D721Med (cell line): ENCODE measurements at regions not wholly inside any gene's neighbourhood (a gene's known extent, or its start where the extent isn't known, plus 50 kb on each side); places are given as distances from the start of the nearest gene placed in this dataset.
A peak's percentile ranks its signal among the peaks of the same experiment; 100 is the strongest.

Source experiments
- DNase-seq: peaks from one replicate; pipeline ENCODE4 v3.0.0; 2011; ENCODE audit warnings: low spot score; ENCODE audit not compliant: insufficient read length
- FAIRE-seq: peaks from 2 replicates; lab custom pipeline; 2011; peaks lifted over from hg19 to GRCh38; lab: Jason Lieb, UNC
- TF ChIP-seq, protein P1 (sequence below): IDR thresholded peaks from 2 replicates; pipeline ENCODE4 v1.5.1; 2012; ENCODE audit warnings: mild to moderate bottlenecking, control low read depth; ENCODE audit not compliant: insufficient read depth; ENCODE audit errors: missing control alignments

DNA sequence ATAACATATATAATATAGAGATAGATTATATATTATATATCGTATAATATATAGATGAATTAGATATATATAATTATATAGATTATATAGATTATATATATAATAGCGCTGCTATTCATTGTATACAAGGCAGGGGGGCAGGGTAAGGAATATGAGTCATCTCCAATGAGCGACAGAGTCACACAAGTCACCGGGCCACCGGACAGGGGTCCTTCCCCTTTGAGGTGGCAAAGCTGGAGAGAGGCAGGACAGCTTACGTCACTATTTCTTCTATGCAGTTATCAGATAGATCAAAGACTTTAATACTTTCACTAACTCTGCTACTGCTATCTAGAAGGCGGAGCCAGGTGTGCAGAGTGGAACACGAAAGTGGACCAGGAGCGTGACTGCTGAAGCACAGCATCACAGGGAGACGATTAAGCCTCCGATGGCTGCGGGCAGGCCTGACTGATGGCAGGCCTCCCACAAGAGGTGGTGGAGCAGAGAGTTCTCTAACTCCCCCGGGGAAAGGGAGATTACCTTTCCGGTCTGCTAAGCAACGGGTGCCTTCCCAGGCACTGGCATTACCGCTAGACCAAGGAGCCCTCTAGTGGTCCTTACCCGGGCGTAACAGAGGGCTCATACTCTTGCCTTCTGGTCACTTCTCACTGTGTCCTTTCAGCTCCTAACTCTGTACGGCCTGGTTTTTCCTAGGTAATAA is 2154.7 kb downstream of the MRPL39 start:
- FAIRE-seq, result peak; percentile 66
- no peak for DNase-seq
- TF ChIP-seq, protein P1, sequence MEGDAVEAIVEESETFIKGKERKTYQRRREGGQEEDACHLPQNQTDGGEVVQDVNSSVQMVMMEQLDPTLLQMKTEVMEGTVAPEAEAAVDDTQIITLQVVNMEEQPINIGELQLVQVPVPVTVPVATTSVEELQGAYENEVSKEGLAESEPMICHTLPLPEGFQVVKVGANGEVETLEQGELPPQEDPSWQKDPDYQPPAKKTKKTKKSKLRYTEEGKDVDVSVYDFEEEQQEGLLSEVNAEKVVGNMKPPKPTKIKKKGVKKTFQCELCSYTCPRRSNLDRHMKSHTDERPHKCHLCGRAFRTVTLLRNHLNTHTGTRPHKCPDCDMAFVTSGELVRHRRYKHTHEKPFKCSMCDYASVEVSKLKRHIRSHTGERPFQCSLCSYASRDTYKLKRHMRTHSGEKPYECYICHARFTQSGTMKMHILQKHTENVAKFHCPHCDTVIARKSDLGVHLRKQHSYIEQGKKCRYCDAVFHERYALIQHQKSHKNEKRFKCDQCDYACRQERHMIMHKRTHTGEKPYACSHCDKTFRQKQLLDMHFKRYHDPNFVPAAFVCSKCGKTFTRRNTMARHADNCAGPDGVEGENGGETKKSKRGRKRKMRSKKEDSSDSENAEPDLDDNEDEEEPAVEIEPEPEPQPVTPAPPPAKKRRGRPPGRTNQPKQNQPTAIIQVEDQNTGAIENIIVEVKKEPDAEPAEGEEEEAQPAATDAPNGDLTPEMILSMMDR, result no peak

DNA sequence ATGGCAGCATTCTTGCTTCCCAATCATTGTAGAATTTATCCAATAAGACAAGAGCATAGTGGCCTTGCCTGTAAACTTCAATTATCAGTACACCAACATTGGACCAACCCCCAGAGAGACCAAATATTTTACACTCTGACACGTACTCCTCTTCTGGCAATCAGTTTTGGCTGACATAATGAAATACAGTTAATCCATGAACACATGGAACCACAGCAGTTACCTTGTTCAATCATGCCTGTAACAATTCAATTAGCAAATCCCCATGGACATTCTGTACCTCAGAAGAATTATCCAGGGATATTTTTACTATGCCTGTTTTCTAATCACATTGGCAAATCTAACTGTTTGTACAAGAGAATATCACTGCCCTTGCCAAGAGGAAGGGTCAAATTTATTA is 2162.0 kb downstream of the MRPL39 start:
- no peak for DNase-seq
- TF ChIP-seq, protein P1, result no peak
- peak; percentile 98 for FAIRE-seq

GRCh38 chr21:23438081-23438480 is 2169.2 kb downstream of the MRPL39 start:
- DNase-seq, result no peak
- TF ChIP-seq, protein P1, result no peak
- peak; percentile 70 for FAIRE-seq

DNA sequence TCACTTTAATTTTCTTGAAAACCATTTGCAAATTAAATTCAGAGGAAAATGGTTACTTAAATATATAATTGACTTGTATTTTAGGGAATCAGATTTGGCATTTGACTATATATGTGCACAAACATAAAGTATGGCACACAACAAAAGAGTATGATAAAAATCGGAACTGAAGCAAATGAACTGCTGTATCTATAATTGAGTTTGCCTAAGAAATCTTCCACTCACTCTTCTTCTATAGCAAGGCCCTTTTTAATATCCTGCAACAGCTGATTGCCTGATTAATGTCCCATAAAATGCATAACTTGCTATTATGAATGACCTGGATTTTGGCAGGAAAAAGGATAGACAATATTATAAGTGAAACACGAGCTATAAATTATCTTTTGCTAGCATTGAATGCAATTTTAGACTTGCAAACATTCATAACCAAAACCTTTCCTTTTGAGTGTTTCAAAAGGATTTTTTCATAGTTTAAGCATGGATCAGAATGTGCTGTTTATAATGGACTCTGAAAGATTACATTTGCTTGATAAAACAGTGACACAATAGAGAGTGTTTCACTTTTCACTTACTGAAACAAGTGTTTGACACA is 2204.3 kb downstream of the MRPL39 start:
- TF ChIP-seq, protein P1, result no peak
- no peak for DNase-seq
- FAIRE-seq, result peak; percentile 25

DNA sequence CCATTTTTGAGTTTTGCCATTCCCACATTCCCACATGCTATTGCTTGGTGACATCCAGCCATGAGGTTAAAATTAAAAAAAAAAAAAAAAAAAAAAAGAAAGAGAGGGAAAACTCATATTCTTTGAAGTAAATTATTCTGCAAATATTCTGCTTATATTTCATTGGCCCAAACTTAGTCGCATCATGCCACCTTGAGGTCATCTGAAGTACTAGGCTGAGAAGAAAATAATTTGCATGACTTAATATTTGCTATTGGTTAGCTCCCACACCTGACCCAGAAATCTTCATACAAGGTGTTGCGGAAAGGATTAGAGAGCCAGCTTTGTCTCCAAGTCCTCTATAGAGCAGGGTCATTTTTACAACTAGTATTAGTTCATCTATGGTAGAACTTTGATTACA is 2206.0 kb downstream of the MRPL39 start:
- FAIRE-seq, result peak; percentile 63
- TF ChIP-seq, protein P1, result peak; percentile 20

GRCh38 chr21:23398726-23399125 is 2208.6 kb downstream of the MRPL39 start:
- TF ChIP-seq, protein P1, result no peak
- DNase-seq (no peak), FAIRE-seq (peak; percentile 95)

More for the DNA sequence above, 2206.0 kb downstream of the MRPL39 start:
- DNase-seq, result no peak

- TF ChIP-seq, protein P1, result no peak
- no peak for FAIRE-seq
Measured at GRCh38 chr21:23394458-23394857, 2212.8 kb downstream of the MRPL39 start.

More at GRCh38 chr21:23394458-23394857, 2212.8 kb downstream of the MRPL39 start:
- DNase-seq, result no peak
